GM12878 (cell line): ENCODE measurements at regions not wholly inside any gene's neighbourhood (a gene's known extent, or its start where the extent isn't known, plus 50 kb on each side); places are given as distances from the start of the nearest gene placed in this dataset.

Source experiments
- ATAC-seq: fragments of 200-7000 bp; cut with Tn5 transposase; 3 replicates; pipeline ENCODE4 v1.9.1; 2020; ENCODE audit warnings: mild to moderate bottlenecking, moderate library complexity
- BruUV-seq: library from RNA; stranded (reverse); fragments of 400-500 nt; replicated peaks from 2 replicates; lab custom pipeline; 2021; lab: Mats Ljungman, UMichigan
- CTCF ChIA-PET: fragments of 300-600 bp; sonication (Branson Sonifier 250); formaldehyde crosslinking; extraction: SDS; loops from one replicate; lab custom pipeline; 2021; ENCODE audit warnings: inconsistent platforms; lab: Yijun Ruan, JAX
- POLR2A ChIA-PET: fragments of 350-600 bp; formaldehyde crosslinking; extraction: SDS; loops from one replicate; lab custom pipeline; 2021; ENCODE audit warnings: inconsistent platforms; lab: Charles Lee
- RAD21 ChIA-PET: fragments of 300-600 bp; sonication (Branson Sonifier 250); formaldehyde crosslinking; loops from one replicate; lab custom pipeline; 2023; ENCODE audit warnings: antibody characterized with exemption; ENCODE audit not compliant: unreplicated experiment; lab: Charles Lee
- SMC1A ChIA-PET: fragments of 300-600 bp; sonication (Branson Sonifier 250); formaldehyde crosslinking; loops from one replicate; lab custom pipeline; 2023; ENCODE audit not compliant: unreplicated experiment, uncharacterized antibody; lab: Charles Lee
- DNase-seq: peaks from one replicate; pipeline ENCODE4 v3.0.0-alpha.2; 2011; ENCODE audit warnings: low read depth, low spot score
- FAIRE-seq: peaks from 3 replicates; lab custom pipeline; 2011; peaks lifted over from hg19 to GRCh38; lab: Jason Lieb, UNC
- H2AFZ ChIP-seq: 2 replicates; pipeline ENCODE4 v1.6.0; 2011; ENCODE audit warnings: low read depth, low read length, control low read depth; ENCODE audit not compliant: control insufficient read depth
- H3K27ac ChIP-seq: 2 replicates; pipeline ENCODE4 v1.5.1; 2011; ENCODE audit warnings: control low read depth; ENCODE audit not compliant: control insufficient read depth, insufficient read depth
- H3K27me3 ChIP-seq, 2 experiments: replicated peaks in 1 of 2; 2 replicates each; pipeline versions ENCODE4 v1.6.0 to v1.6.1; 2011; ENCODE audit warnings: low read length in 1 of 2; ENCODE audit not compliant: control insufficient read depth in 2 of 2, insufficient read depth in 2 of 2
- H3K36me3 ChIP-seq, 2 experiments: 2 replicates each; pipeline ENCODE4 v1.5.1; 2011; ENCODE audit warnings: low read length in 1 of 2; ENCODE audit not compliant: control insufficient read depth in 2 of 2, insufficient read depth in 2 of 2
- H3K4me1 ChIP-seq: 2 replicates; pipeline ENCODE4 v1.6.1; 2011; ENCODE audit warnings: mild to moderate bottlenecking, low read length, moderate library complexity, mixed read lengths; ENCODE audit not compliant: control insufficient read depth, insufficient read depth
- H3K4me2 ChIP-seq: 2 replicates; pipeline ENCODE4 v1.6.0; 2011; ENCODE audit warnings: control low read depth; ENCODE audit not compliant: control insufficient read depth, insufficient read depth
- H3K4me3 ChIP-seq: fragments of 200-600 bp; sonication (generic); 2 replicates; pipeline ENCODE4 v1.5.1; 2016
- H3K79me2 ChIP-seq: 2 replicates; pipeline ENCODE4 v1.6.0; 2011; ENCODE audit warnings: low read length; ENCODE audit not compliant: control insufficient read depth, insufficient read depth
- H3K9ac ChIP-seq: 2 replicates; pipeline ENCODE4 v1.8.0; 2011; ENCODE audit warnings: low read length, control low read depth, mixed read lengths; ENCODE audit not compliant: control insufficient read depth, insufficient read depth
- H3K9me3 ChIP-seq: replicated peaks from 3 replicates; pipeline ENCODE4 v1.5.1; 2011; ENCODE audit warnings: mild to moderate bottlenecking, low read length; ENCODE audit not compliant: control insufficient read depth, insufficient read depth
- H4K20me1 ChIP-seq: 2 replicates; pipeline ENCODE4 v1.6.0; 2011; ENCODE audit not compliant: control insufficient read depth, insufficient read depth
- CHD1 ChIP-seq: IDR thresholded peaks from 2 replicates; pipeline ENCODE4 v1.6.1; 2012; ENCODE audit warnings: low read depth, low read length, improper control_type of control experiment
- CHD2 ChIP-seq: IDR thresholded peaks from 2 replicates; pipeline ENCODE4 v1.6.1; 2011; ENCODE audit warnings: low read depth, low read length, improper control_type of control experiment, borderline replicate concordance
- E2F4 ChIP-seq: IDR thresholded peaks from 2 replicates; pipeline ENCODE4 v1.6.1; 2012; ENCODE audit warnings: low read depth, low read length, improper control_type of control experiment
- E2F8 ChIP-seq: fragments of 450-650 bp; IDR thresholded peaks from 2 replicates; pipeline ENCODE4 v1.6.1; 2018; ENCODE audit warnings: mild to moderate bottlenecking, low read depth, moderate library complexity; ENCODE audit not compliant: partially characterized antibody
- EP300 ChIP-seq, 2 experiments: fragments of 150-350 bp in 1 of 2; IDR thresholded peaks; 2 replicates each; pipeline ENCODE4 v1.6.1; 2011 to 2012; ENCODE audit warnings: low read depth in 2 of 2, low read length in 2 of 2, borderline replicate concordance in 1 of 2, improper control_type of control experiment in 1 of 2, inconsistent platforms in 1 of 2; ENCODE audit not compliant: control insufficient read depth in 1 of 2
- ESRRA ChIP-seq: IDR thresholded peaks from 2 replicates; pipeline ENCODE4 v1.6.1; 2012; ENCODE audit warnings: mild to moderate bottlenecking, low read length, improper control_type of control experiment
- FOXM1 ChIP-seq: IDR thresholded peaks from 2 replicates; pipeline ENCODE4 v1.6.1; 2012; ENCODE audit warnings: low read depth, mild to moderate bottlenecking, inconsistent platforms, low read length, moderate library complexity
- IKZF2 ChIP-seq, 2 experiments: fragments of 450-650 bp; IDR thresholded peaks; 2 replicates each; pipeline ENCODE4 v1.6.1; 2017; ENCODE audit warnings: mild to moderate bottlenecking in 2 of 2, moderate library complexity in 2 of 2
- KDM1A ChIP-seq: fragments of 200-600 bp; sonication (generic); IDR thresholded peaks from 2 replicates; pipeline ENCODE4 v1.6.1; 2016; ENCODE audit warnings: borderline replicate concordance
- LARP7 ChIP-seq: fragments of 450-650 bp; IDR thresholded peaks from 2 replicates; pipeline ENCODE4 v1.6.1; 2017; ENCODE audit warnings: mild to moderate bottlenecking
- MEF2B ChIP-seq: fragments of 450-650 bp; IDR thresholded peaks from 2 replicates; pipeline ENCODE4 v1.6.1; 2018; ENCODE audit warnings: mild to moderate bottlenecking, moderate library complexity; ENCODE audit not compliant: partially characterized antibody, poor library complexity, severe bottlenecking
- MLLT1 ChIP-seq: fragments of 450-650 bp; IDR thresholded peaks from 2 replicates; pipeline ENCODE4 v1.6.1; 2016; ENCODE audit warnings: mild to moderate bottlenecking
- PAX5 ChIP-seq: IDR thresholded peaks from 2 replicates; pipeline ENCODE4 v1.6.1; 2011; ENCODE audit warnings: low read depth, low read length, borderline replicate concordance
- POLR2A ChIP-seq: IDR thresholded peaks from 2 replicates; pipeline ENCODE4 v1.6.1; 2011; ENCODE audit warnings: low read depth, mild to moderate bottlenecking, low read length
- RELA ChIP-seq: fragments of 450-650 bp; IDR thresholded peaks from 2 replicates; pipeline ENCODE4 v1.8.0; 2014; ENCODE audit warnings: borderline replicate concordance; ENCODE audit not compliant: partially characterized antibody
- SIX5 ChIP-seq: IDR thresholded peaks from 2 replicates; pipeline ENCODE4 v1.6.1; 2011; ENCODE audit warnings: mild to moderate bottlenecking, low read depth, low read length, moderate library complexity; ENCODE audit not compliant: severe bottlenecking
- SP1 ChIP-seq: IDR thresholded peaks from one replicate; pipeline ENCODE4 v1.6.1; 2011; ENCODE audit warnings: low read depth, low read length
- SREBF1 ChIP-seq: IDR thresholded peaks from 2 replicates; pipeline ENCODE4 v1.6.1; 2012; ENCODE audit warnings: mild to moderate bottlenecking, low read length
- ZBED1 ChIP-seq: IDR thresholded peaks from 2 replicates; pipeline ENCODE4 v1.6.1; 2016; ENCODE audit warnings: borderline replicate concordance
- ZNF24 ChIP-seq: fragments of 450-650 bp; IDR thresholded peaks from 2 replicates; pipeline ENCODE4 v1.6.1; 2017; ENCODE audit warnings: antibody characterized with exemption, mild to moderate bottlenecking
- WGBS: methylation state at CpG from one replicate; pipeline ENCODE4 v1.1.6; 2016; ENCODE audit warnings: low lambda C conversion rate; ENCODE audit not compliant: insufficient replicate concordance, insufficient coverage; ENCODE audit errors: missing lambda C conversion rate; 5-methylcytosine and 5-hydroxymethylcytosine counted together
- in situ Hi-C: fragments of 300-500 bp; cut with MboI; formaldehyde crosslinking; loops from 9 replicates; pipeline ENCODE4 v1.14.3; 2018; ENCODE audit warnings: mixed read lengths
- intact Hi-C: fragments of 100-400 bp; cut with micrococcal nuclease; formaldehyde crosslinking; loops from one replicate; pipeline ENCODE4 v1.14.2; 2022; ENCODE audit not compliant: unreplicated experiment

- TF ChIP-seq RELA, result no peak
- no peak for TF ChIP-seq LARP7
- TF ChIP-seq MLLT1, result no peak
- TF ChIP-seq ESRRA, result no peak
Observed at GRCh38 chr5:51488803-51489642, 105.8 kb downstream of the ISL1 start (continued).

GRCh38 chr5:51494821-51495220 is 111.6 kb downstream of the ISL1 start:
- no peak for ATAC-seq
- POLR2A ChIA-PET, result interaction anchor here (0.6 kb wide), 1 partner anchor 337 kb away, joined by 3 read pairs; no protein-coding TSS in a partner anchor
- no peak overlapping the region for H3K4me3 ChIP-seq
- CTCF ChIA-PET, result no interaction called here
- H3K27ac ChIP-seq, result no peak overlapping the region
- no peak overlapping the region for H2AFZ ChIP-seq
- H3K27me3 ChIP-seq, result no peaks in the 10 kb centered on the region
- H3K36me3 ChIP-seq, result no peaks in the 10 kb centered on the region
- no peak overlapping the region for H3K4me2 ChIP-seq
- no TSS peak for BruUV-seq
- WGBS, result 23% methylated on average over 12 of the region's 12 CpGs
- H3K9me3 ChIP-seq, result no peaks in the 10 kb centered on the region
- H4K20me1 ChIP-seq, result no peaks in the 10 kb centered on the region
- FAIRE-seq, result no peak
- H3K4me1 ChIP-seq, result no peaks in the 10 kb centered on the region
- H3K9ac ChIP-seq, result no peak overlapping the region
- no peaks in the 10 kb centered on the region for H3K79me2 ChIP-seq
- DNase-seq, result no peak
- RAD21 ChIA-PET, result no interaction called here
- in situ Hi-C loops (no loop called here), intact Hi-C loops (no loop called here)
- SMC1A ChIA-PET, result no interaction called here
- TF ChIP-seq CHD2 (no peak), SP1 (no peak), IKZF2 (IDR thresholded peaks at IDR 0.05) (no peak), CHD1 (no peak), MEF2B (no peak), ZBED1 (no peak), PAX5 (no peak), ZNF24 (no peak), E2F8 (no peak), FOXM1 (no peak), SREBF1 (no peak), POLR2A (no peak), KDM1A (no peak), E2F4 (no peak), EP300 (IDR thresholded peaks at IDR 0.05; ENCODE audit: borderline replicate concordance in 1 of 2, control insufficient read depth in 1 of 2, low read depth in 2 of 2, low read length in 2 of 2) (no peak), SIX5 (no peak)
